ENCODE measurements at regions not wholly inside any gene's neighbourhood (a gene's known extent, or its start where the extent isn't known, plus 50 kb on each side); places are given as distances from the start of the nearest gene placed in this dataset.
"Not testable (repeated sequence)": the region's sequence is repeated elsewhere in the genome, so short reads cannot be mapped to it uniquely, and the experiment has no call there.

GRCh38 chr1:149338698-149339097 is 136.1 kb upstream of the NBPF19 start:
- TF ChIP-seq POLR2AphosphoS5 (IDR thresholded peaks at IDR 0.05; ENCODE audit: low read depth, low read length); POLR2A (IDR thresholded peaks at IDR 0.05; ENCODE audit: low read depth, low read length); TAF1 (IDR thresholded peaks at IDR 0.05; ENCODE audit: low read depth, low read length); SPI1 (IDR thresholded peaks at IDR 0.05; ENCODE audit: low read depth, low read length); POU2F2 (IDR thresholded peaks at IDR 0.05; ENCODE audit: low read depth, low read length); PAX5 (IDR thresholded peaks at IDR 0.05; ENCODE audit: insufficient read depth, low read length, severe bottlenecking): not testable (repeated sequence)
